ENCODE measurements at regions not wholly inside any gene's neighbourhood (a gene's known extent, or its start where the extent isn't known, plus 50 kb on each side); places are given as distances from the start of the nearest gene placed in this dataset.

DNA sequence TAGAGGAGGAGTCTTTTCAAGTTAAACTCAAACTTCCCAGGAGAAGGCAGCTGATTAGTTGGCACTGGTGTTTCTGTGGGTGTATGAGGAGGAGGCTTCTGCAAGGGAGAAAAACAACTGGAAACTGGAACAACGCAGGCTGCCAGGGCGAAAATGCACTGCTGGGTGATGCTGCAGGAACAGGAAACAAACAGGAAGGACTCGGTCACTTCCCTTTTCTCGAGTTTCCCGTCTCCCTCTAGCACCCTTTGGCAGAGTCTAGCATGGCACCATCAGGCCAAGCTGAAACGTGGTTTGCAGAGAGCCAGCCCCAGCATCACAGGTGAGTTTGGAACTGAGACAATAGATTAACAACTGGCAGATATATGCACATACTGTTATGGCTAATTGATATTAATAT, 77.5 kb upstream of the CAST start:
- no peak for DNase-seq (ENCODE audit: low read depth in 2 of 3, low spot score in 2 of 3)

DNA sequence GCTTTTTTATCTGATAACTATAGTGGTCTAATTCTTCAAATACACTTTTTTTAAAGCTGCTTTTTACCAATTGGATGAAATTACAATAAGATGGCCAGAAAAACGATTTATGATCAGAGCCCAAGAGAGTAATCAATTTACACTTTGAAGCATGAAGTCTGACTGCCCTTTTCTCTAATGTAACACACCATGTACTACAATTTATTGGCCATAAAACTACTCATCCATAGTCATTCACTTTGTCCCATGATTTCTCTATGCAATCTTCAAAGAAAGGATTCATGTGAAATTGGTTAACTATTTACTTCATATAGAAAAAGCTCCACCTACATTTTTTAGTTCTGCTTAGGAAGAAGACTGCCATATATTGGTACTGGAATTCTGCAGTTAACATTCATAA, 73.6 kb upstream of the CAST start:
- no peak for DNase-seq (ENCODE audit: low read depth in 2 of 3, low spot score in 2 of 3)

DNA sequence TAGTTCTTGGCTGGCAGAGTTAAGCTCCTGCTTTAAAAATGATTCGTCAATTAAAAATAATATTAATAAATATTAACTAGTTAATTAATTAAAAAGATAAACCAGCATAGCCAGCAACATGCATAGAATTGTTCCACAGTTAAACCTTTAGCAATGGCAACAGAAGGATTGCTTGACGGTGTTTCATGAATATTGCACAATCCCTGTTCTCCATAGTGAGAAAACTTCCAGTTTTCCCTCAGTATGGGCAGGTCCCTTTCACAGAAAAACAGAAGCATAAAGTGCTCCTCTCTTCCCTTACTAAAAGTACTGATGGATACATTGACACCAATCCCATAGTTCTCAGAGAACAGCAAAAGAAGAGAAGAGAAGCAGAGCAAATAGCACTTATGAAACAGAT, 71.4 kb upstream of the CAST start:
- DNase-seq (ENCODE audit: low read depth in 2 of 3, low spot score in 2 of 3), result no peak

DNA sequence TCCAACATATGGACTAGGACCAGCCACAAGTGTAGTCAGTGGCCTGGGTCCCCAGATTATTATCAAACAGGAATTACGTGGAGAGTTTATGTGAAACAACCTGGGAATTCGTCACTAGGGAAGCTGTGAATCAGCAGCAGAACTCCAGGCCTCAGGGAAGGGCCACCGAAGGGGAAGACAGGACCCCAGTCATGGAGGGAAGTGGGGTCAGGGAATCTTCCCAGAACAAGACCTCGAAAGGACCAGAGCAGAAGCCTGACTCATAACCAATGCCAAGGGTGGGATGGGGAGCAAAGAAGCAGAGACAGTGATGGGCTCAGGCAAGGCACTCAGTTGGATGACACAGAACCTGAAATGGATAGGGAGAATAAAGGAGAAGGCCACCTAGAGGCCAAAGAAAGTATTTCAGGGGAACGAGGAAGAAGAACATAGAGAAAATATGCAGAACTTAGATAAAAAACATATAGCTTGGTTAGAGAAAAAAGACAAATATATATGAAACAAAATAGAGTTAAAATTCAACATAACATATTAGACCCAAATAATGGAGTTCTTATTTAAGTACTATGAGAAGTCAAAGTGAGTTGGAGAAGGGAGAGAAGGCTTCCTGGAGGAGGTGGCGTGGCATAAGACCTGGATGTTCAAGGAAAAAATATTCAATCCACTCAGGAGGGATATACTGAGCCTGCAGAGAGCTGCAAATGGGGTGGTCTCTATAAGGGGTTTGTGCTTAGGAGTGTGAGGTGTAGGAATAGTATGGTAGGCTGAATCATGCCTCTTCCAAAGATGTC, 66.7 kb upstream of the CAST start:
- no peak for DNase-seq (ENCODE audit: low read depth in 2 of 3, low spot score in 2 of 3)

DNA sequence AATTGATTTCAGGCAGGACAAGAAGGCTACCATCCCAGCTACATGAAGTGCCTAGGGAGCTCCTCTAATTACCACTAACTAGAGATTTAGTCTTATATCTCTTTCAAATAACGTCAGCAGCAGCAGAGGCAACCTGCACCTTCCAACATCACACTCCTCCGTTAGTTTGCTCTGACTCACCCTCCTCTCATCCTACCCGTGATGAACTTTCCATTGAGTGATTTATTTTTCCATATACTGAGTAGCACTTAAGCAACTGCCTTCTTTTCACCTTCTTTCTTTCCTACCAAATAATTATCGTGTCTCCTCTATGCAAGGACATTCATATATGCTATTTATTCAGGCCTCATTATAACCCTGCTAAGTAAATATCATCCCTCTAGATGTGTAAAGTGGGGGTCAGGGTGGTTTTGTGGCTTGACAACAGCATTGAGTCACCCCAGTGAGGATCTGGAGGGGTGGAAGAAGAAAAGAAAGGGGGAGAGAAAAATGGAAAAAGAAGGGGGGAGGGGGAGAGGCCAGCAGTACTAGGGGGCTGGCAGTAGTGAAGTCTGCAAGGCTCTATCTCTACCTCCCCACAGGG, 64.6 kb upstream of the CAST start:
- no peak for DNase-seq (ENCODE audit: low read depth in 2 of 3, low spot score in 2 of 3)

DNA sequence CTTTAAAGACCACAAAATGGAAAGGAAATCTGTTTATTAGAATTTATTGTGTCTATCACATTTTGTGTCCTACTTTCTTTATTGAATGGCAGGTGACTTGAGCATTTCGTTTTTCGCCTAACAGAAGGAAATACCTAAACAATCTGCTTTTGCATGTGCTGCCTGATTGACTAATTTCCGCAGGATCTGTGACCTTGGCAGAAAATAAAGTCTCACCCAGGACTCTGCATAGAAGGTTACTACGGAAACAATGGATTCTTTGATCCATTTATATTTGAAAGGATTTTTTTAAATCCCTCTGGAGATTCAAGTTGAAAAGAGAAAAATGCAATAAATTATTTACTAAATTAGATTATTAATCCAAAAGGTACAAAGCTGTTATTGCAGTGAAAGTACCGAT, 61.0 kb upstream of the CAST start:
- DNase-seq (ENCODE audit: low read depth in 2 of 3, low spot score in 2 of 3), result no peak

DNA sequence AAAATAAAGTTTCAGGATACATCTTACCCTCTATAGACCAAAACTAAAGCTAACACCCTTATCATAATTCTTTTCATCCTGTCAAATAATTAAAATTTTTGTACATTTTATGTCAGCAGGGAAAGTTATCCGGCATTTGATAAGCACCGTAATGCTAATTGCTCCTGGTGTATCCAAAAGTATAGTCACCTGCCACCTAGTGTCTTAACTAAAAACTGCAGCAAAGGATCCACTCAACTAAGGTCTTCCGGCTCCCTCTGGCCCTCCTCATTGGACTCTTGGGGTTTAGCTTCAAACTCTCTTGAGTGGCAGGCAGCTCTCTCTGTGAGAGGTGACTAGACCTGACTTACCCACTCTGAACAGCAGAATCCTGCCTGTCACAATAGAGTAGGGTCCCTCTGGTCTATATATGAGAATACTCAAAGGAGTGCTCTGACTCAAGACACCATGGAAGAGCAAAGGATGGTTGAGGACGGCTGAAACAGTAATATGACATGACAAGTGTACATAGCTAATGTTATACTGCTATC, 60.4 kb upstream of the CAST start:
- DNase-seq (ENCODE audit: low read depth in 2 of 3, low spot score in 2 of 3), result peak in 1 of 3 experiments; percentile 24

DNA sequence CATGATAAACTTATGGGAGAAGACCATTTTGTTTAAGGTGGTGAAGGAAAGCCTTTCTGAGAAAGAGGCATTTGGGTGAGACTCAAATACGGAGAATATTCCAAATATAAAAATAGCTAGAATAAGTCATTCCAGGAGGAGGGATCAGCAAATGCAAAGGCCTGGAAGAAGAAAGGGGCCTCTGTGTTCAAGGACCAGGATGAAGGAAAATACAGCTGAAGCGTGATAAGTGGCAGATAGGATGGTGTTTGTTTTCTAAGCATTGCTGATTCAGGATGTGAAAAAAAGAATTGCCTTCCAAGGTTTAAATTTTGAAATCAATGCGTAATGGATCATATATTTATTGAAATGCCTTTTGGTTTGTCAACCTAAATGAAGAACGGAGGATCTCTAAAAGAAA, 59.4 kb upstream of the CAST start:
- no peak for DNase-seq (ENCODE audit: low read depth in 2 of 3, low spot score in 2 of 3)

DNA sequence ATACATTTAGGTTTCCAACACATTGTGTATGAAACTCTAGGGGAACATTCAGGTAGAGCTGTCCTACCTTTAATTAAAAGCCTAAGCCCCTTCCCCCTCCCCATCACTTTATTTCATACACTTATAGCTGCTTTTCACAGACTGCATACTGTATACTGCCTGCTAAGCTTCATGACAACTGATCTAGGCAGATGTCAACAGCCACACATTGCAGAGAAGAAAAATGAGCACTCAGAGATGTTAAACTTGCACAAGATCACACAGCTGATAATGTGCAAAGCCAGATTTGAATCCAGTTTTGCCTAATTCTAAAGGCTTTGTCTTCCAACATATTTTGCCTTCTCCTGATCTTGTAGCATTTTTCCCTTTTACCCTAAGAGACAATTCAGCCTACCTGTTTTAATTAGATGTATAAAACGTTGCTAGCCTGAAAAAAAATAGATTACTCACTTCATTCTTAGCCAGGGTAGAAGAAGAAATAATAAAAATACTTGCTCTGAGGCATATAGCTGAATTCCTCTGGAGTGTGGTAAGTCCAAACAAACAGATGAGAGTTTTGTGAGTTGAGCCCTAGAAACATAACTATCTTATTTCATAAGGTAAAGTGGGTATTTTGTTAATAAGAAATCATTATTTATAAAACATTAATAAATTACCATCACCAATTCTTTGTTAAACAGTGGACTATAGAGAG, 56.9 kb upstream of the CAST start:
- no peak for DNase-seq (ENCODE audit: low read depth in 2 of 3, low spot score in 2 of 3)

DNA sequence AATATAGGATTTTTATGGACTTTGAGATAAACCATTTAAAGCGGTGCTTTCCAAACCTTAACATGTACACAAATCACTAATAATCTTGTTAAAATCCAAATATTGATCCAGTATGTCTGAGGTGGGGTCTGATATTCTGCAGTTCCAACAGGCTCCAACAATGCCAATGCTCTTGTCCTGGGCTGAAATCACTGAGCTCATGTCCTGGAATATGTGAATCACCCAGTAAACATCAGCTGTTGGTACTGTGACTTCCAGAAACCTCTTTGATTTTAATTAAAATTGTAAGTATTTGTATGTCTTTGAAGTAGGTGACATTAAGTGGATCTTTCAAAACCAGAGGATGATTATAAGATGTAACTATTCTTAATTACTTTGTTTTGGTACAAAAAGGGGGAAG, 52.8 kb upstream of the CAST start:
- DNase-seq (ENCODE audit: low read depth in 2 of 3, low spot score in 2 of 3), result no peak

DNA sequence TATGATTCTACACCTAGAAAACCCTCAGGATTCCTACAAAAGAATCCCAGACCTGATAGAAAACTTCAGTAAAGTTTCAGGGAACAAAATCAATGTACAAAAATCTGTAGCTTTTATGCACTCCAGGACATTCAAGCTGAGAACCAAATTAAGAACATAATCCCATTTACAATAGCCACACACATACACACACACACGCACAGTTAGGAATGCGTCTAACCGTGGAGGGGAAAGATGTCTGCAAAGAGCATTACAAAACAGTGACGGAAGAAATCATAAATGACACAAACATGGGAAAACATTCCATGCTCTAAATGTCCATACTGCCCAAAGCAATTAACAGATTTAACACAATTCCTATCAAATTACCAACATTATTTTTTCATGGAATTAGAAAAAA, 51.4 kb upstream of the CAST start:
- no peak for DNase-seq (ENCODE audit: low read depth in 2 of 3, low spot score in 2 of 3)

DNA sequence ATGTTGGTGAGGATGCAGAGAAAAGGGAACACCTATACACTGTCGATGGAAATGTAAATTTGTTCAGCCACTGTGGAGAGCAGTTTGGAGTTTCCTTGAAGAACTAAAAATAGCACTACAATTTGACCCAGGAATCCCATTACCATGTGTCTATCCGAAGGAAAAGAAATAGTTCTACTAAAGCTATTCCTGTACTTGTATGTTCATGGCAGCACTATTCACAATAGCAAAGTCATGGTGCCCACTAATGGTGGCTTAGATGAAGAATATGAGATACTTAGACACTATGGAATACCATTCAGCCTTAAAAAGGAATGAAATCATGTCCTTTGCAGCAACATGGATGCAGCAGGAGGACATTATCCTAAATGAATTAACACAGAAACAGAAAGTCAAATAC, 50.2 kb upstream of the CAST start:
- no peak for DNase-seq (ENCODE audit: low read depth in 2 of 3, low spot score in 2 of 3)
